ENCODE measurements at regions not wholly inside any gene's neighbourhood (a gene's known extent, or its start where the extent isn't known, plus 50 kb on each side); places are given as distances from the start of the nearest gene placed in this dataset.
"Not testable (repeated sequence)": the region's sequence is repeated elsewhere in the genome, so short reads cannot be mapped to it uniquely, and the experiment has no call there.

DNA sequence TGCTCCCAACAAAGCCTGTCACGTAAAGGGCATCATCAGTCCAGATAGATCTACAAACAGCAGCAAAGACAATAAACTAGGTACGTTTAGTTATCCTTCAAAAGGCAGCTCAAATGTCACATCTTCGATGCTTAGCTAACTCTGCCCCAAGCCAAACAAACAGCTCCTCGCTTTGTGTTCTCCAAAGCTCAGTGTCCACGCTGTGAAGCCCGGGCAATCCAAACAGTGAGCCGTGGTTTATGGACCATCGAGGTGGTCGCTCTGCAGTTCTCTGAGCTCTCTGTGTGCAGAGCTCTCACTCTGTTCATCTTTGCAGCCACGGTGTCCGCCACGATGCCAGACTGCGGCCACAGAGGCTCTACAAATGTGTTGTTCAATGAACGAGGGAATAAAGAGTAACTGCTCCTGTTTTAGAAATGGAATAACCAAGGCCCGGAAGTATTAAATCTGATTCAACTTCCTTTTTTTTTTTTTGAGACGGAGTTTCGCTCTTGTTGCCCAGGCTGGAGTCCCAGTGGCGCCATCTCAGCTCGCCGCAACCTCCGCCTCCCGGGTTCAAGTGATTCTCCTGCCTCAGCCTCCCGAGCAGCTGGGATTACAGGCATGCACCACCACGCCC, 117.2 kb upstream of the FAM174B start:
- no peaks in the 10 kb centered on the region for H3K27me3 ChIP-seq (ENCODE audit: insufficient read depth, low read length)
- H3K36me3 ChIP-seq (ENCODE audit: insufficient read depth, low read length), result no peaks in the 10 kb centered on the region
- H3K4me1 ChIP-seq (ENCODE audit: insufficient read depth, low read length), result no peaks in the 10 kb centered on the region
- H2AFZ ChIP-seq (ENCODE audit: low read depth, low read length), result no peak overlapping the region
- H3K4me3 ChIP-seq (ENCODE audit: low read length), result no peak overlapping the region
- H3K9me3 ChIP-seq (ENCODE audit: low read length), result no peaks in the 10 kb centered on the region

- H2AFZ ChIP-seq (ENCODE audit: low read depth, low read length), result no peak overlapping the region
- no peak overlapping the region for H3K4me3 ChIP-seq (ENCODE audit: low read length)
- H3K27me3 ChIP-seq (ENCODE audit: insufficient read depth, low read length), result no peaks in the 10 kb centered on the region
- H3K9me3 ChIP-seq (ENCODE audit: low read length), result no peaks in the 10 kb centered on the region
- no peaks in the 10 kb centered on the region for H3K4me1 ChIP-seq (ENCODE audit: insufficient read depth, low read length)
- H3K36me3 ChIP-seq (ENCODE audit: insufficient read depth, low read length), result no peaks in the 10 kb centered on the region
Observed at GRCh38 chr15:92773340-92773739, 117.8 kb upstream of the FAM174B start.

- no peak overlapping the region for H3K4me3 ChIP-seq (ENCODE audit: low read length)
Observed at GRCh38 chr15:92779874-92780273, 120.2 kb upstream of the CHD2 start.

DNA sequence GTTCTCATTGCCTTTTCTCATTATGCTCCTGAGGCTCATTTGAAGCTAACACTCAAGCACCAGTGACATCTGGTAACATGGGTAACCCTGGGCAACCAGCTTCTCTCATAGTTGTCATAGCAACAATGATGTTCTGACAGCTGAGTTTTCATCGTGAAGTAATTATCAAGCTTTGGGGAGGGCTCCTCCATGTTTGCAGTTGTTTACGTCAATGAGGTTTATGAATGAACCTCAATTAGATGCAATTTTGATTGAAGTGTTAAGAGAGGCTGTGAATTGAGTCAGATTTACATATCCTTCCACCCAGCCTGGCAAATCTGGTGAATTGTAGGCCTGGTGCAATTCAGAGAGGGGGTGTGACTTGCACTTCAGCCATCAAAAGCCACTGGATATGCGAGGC, 119.3 kb upstream of the CHD2 start:
- H3K4me3 ChIP-seq (ENCODE audit: low read length), result no peak overlapping the region
- no peaks in the 10 kb centered on the region for H3K9me3 ChIP-seq (ENCODE audit: low read length)
- H3K27me3 ChIP-seq (ENCODE audit: insufficient read depth, low read length), result no peaks in the 10 kb centered on the region
- H3K36me3 ChIP-seq (ENCODE audit: insufficient read depth, low read length), result no peaks in the 10 kb centered on the region
- H3K4me1 ChIP-seq (ENCODE audit: insufficient read depth, low read length), result peaks cover 9% of the 10 kb centered on the region
- no peak overlapping the region for H2AFZ ChIP-seq (ENCODE audit: low read depth, low read length)

More at GRCh38 chr15:92779874-92780273, 120.2 kb upstream of the CHD2 start:
- Histone ChIP-seq H3K9me3 (ENCODE audit: low read length) (no peaks in the 10 kb centered on the region), H2AFZ (ENCODE audit: low read depth, low read length) (no peak overlapping the region), H3K36me3 (ENCODE audit: insufficient read depth, low read length) (no peaks in the 10 kb centered on the region), H3K27me3 (ENCODE audit: insufficient read depth, low read length) (no peaks in the 10 kb centered on the region), H3K4me1 (ENCODE audit: insufficient read depth, low read length) (peaks cover 9% of the 10 kb centered on the region)

- H3K9me3 ChIP-seq (ENCODE audit: low read length), result no peaks in the 10 kb centered on the region
- H2AFZ ChIP-seq (ENCODE audit: low read depth, low read length), result no peak overlapping the region
- H3K36me3 ChIP-seq (ENCODE audit: insufficient read depth, low read length), result no peaks in the 10 kb centered on the region
- H3K4me1 ChIP-seq (ENCODE audit: insufficient read depth, low read length), result peaks cover 9% of the 10 kb centered on the region
- no peaks in the 10 kb centered on the region for H3K27me3 ChIP-seq (ENCODE audit: insufficient read depth, low read length)
- no peak overlapping the region for H3K4me3 ChIP-seq (ENCODE audit: low read length)
Observed at GRCh38 chr15:92781925-92782453, 118.1 kb upstream of the CHD2 start.

DNA sequence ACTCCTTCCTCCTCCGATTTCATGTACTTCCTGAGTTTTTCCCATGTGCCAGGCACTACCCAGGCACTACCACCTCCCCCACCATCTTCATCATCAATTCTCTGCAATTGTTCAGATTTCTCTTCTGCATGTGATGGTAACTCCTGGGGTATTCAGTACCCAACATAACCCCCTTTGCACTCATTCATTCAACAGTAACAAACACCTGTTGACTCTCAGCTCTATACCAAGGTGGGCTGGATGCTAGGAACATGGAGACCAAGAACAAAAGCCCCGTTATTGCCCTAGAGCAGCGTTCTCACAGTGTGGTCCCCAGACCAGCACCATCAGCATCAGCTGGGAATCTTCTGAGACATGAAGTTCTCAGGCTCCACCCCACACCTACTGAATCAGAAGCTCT, 113.0 kb upstream of the CHD2 start:
- H3K27me3 ChIP-seq (ENCODE audit: insufficient read depth, low read length), result no peaks in the 10 kb centered on the region
- H3K9me3 ChIP-seq (ENCODE audit: low read length), result peaks cover 2% of the 10 kb centered on the region
- no peaks in the 10 kb centered on the region for H3K36me3 ChIP-seq (ENCODE audit: insufficient read depth, low read length)
- no peak overlapping the region for H2AFZ ChIP-seq (ENCODE audit: low read depth, low read length)
- no peaks in the 10 kb centered on the region for H3K4me1 ChIP-seq (ENCODE audit: insufficient read depth, low read length)
- H3K4me3 ChIP-seq (ENCODE audit: low read length), result no peak overlapping the region

GRCh38 chr15:92788196-92788595, 111.9 kb upstream of the CHD2 start:
- no peaks in the 10 kb centered on the region for H3K4me1 ChIP-seq (ENCODE audit: insufficient read depth, low read length)
- H3K36me3 ChIP-seq (ENCODE audit: insufficient read depth, low read length), result no peaks in the 10 kb centered on the region
- H3K9me3 ChIP-seq (ENCODE audit: low read length), result peaks cover 2% of the 10 kb centered on the region
- H2AFZ ChIP-seq (ENCODE audit: low read depth, low read length), result no peak overlapping the region
- no peak overlapping the region for H3K4me3 ChIP-seq (ENCODE audit: low read length)
- no peaks in the 10 kb centered on the region for H3K27me3 ChIP-seq (ENCODE audit: insufficient read depth, low read length)

- not testable (repeated sequence) for H3K4me3 ChIP-seq (ENCODE audit: low read length); H3K9me3 ChIP-seq (ENCODE audit: low read length); H2AFZ ChIP-seq (ENCODE audit: low read depth, low read length); H3K27me3 ChIP-seq (ENCODE audit: insufficient read depth, low read length); H3K36me3 ChIP-seq (ENCODE audit: insufficient read depth, low read length); H3K4me1 ChIP-seq (ENCODE audit: insufficient read depth, low read length)
Observed at GRCh38 chr15:92788793-92789192, 111.3 kb upstream of the CHD2 start.

- Histone ChIP-seq H3K9me3 (ENCODE audit: low read length) (no peaks in the 10 kb centered on the region), H3K36me3 (ENCODE audit: insufficient read depth, low read length) (no peaks in the 10 kb centered on the region)
Observed at GRCh38 chr15:92796161-92796611, 103.9 kb upstream of the CHD2 start.

DNA sequence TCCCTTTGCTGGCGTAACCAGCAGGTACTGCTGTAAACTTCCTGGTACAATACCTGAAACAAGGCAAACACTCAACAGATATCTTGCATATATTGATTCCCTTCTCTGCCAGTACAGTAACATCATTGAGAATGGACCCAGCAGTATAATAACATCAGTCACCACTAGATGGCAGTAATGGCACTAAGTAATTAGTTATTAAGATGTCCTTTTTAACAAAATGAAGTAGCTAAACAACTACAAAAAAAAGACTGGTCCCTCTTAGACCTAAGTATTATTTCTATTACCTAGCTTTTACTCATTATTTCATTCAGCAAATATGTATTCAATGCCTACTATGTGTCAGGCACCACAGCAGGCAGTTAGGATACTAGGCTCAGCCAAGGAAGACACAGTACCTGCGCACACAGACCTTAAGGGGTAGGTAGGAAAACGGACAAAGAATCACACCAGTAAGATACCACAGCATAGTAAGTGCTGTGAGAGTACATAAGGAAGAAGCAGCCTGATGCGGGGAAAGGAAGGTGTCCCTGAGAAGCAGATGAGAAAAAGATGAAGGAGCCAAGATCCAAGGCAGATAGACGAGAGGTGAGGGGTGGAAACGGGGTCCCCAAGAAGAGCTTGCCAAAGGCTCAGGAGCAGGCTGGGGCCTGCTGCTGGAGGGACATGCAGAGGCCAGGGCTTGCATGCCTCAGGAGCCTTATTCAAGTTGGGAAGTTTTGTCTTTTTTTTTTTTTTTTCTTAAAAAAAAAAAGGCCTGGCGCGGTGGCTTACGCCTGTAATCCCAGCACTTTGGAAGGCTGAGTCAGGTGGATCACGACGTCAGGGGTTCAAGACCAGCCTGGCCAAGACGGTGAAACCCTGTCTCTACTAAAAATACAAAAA, 102.7 kb upstream of the CHD2 start:
- Histone ChIP-seq H3K9me3 (ENCODE audit: low read length) (no peaks in the 10 kb centered on the region), H2AFZ (ENCODE audit: low read depth, low read length) (peak overlapping the region; percentile 21), H3K36me3 (ENCODE audit: insufficient read depth, low read length) (peaks cover 5% of the 10 kb centered on the region), H3K4me1 (ENCODE audit: insufficient read depth, low read length) (no peaks in the 10 kb centered on the region), H3K4me3 (ENCODE audit: low read length) (no peak overlapping the region), H3K27me3 (ENCODE audit: insufficient read depth, low read length) (no peaks in the 10 kb centered on the region)

More at GRCh38 chr15:92796161-92796611, 103.9 kb upstream of the CHD2 start:
- no peak overlapping the region for H3K4me3 ChIP-seq (ENCODE audit: low read length)
- H3K4me1 ChIP-seq (ENCODE audit: insufficient read depth, low read length), result no peaks in the 10 kb centered on the region
- no peaks in the 10 kb centered on the region for H3K27me3 ChIP-seq (ENCODE audit: insufficient read depth, low read length)
- no peak overlapping the region for H2AFZ ChIP-seq (ENCODE audit: low read depth, low read length)

- no peak overlapping the region for H3K4me3 ChIP-seq (ENCODE audit: low read length)
- no peaks in the 10 kb centered on the region for H3K27me3 ChIP-seq (ENCODE audit: insufficient read depth, low read length)
- peaks cover 5% of the 10 kb centered on the region for H3K36me3 ChIP-seq (ENCODE audit: insufficient read depth, low read length)
- H2AFZ ChIP-seq (ENCODE audit: low read depth, low read length), result no peak overlapping the region
- no peaks in the 10 kb centered on the region for H3K4me1 ChIP-seq (ENCODE audit: insufficient read depth, low read length)
- H3K9me3 ChIP-seq (ENCODE audit: low read length), result no peaks in the 10 kb centered on the region
Observed at GRCh38 chr15:92800013-92800412, 100.1 kb upstream of the CHD2 start.

DNA sequence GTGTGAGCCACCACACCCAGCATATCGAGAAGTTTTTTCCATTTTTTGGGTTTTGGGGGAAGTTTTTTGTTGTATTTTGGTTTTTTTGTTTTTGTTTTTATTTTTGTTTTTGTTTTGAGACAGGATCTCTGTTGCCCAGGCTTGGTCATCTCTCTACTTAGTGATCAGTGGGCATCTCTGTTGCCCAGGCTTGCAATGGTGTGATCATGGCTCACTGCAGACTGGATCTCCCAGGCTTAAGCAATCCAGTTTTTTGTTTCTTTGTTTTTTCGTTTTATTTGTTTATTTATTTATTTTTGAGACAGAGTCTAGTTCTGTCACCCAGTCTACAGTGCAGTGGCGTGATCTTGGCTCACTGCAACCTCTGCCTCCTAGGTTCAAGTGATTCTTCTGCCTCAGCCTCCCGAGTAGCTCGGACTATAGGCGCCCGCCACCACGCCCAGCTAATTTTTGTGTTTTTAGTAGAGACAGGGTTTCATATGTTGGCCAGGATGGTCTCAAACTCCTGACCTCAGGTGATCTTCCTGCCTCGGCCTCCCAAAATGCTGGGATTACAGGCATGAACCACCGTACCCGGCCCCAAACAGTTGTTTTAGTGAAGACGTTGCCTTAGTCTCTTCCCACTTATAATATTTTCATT, 99.6 kb upstream of the CHD2 start:
- not testable (repeated sequence) for H3K9me3 ChIP-seq (ENCODE audit: low read length); H3K4me3 ChIP-seq (ENCODE audit: low read length); H3K27me3 ChIP-seq (ENCODE audit: insufficient read depth, low read length); H3K36me3 ChIP-seq (ENCODE audit: insufficient read depth, low read length); H3K4me1 ChIP-seq (ENCODE audit: insufficient read depth, low read length); H2AFZ ChIP-seq (ENCODE audit: low read depth, low read length)

All from neuron (in vitro differentiated cells).